OCI-M2 (cell line): ENCODE measurements at regions not wholly inside any gene's neighbourhood (a gene's known extent, or its start where the extent isn't known, plus 50 kb on each side); places are given as distances from the start of the nearest gene placed in this dataset.
"Not testable (repeated sequence)": the region's sequence is repeated elsewhere in the genome, so short reads cannot be mapped to it uniquely, and the experiment has no call there.

Experiments
- DNase-seq: peaks from one replicate; lab custom pipeline; 2025; ENCODE audit not compliant: unreplicated experiment; lab: John Stamatoyannopoulos, UW

DNA sequence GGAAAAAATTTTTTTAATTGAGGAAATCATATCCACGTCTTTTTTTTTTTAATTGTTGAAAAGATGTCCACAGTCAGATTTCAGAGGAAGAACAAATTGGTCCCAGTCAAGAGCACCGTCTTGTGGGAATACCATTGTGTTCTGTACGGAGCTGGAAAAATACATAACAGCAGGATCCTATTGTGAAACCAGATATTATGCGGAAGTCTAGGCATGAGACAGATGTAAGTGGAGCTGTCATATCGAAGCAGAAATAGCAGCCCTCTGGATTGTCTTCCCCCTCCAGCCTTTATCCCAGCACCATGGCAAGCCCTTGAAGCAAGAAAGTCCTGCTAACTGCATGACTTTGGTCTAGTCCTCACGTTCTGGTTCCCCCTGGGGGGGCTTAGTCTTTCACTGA lies 391.6 kb upstream of the ASIC2 start:
- DNase-seq: no peak

GRCh38 chr17:33686171-33686570 lies 393.1 kb upstream of the ASIC2 start:
- no peak for DNase-seq

- no peak for DNase-seq
Observed at GRCh38 chr17:33687831-33688230, 394.7 kb upstream of the ASIC2 start.

DNA sequence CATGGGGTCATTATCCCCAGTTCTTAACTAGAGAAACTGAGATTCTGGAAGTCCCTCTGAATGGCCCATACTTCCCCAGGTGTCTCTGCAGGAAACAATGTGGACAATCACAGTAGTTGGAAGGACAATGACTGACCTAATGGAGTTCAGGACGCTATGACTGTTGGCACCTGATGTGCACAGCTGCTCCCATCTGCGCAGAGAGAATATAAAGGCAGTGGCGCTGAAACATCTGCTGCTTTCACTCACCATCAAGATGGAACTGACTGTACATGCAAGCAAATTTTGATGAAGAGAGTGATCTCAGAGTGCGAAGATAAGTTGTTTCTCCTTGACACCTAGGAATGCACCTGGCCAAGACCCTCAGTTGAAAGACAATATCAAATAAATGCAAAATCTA lies 395.7 kb upstream of the ASIC2 start:
- DNase-seq: no peak

- DNase-seq: no peak
Observed at GRCh38 chr17:33689725-33690124, 396.6 kb upstream of the ASIC2 start.

DNA sequence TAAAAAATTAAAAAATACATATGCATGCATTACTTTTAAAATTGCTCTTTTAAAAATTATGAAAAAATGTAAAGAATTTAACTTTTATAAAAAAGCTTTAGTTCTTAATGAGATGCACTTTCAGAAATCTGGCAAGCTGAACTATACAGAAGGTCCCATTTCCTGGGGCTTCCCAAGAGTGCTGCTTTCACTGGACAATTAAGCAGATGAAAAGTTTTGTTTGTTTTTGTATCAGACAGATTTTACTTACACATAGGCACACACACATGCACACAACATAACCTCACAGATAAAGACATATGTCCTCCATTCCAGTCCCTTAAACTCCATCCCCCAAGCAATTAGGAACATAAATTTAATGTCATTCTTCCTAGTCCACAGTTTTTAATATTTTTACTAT lies 402.3 kb upstream of the ASIC2 start:
- DNase-seq: no peak

GRCh38 chr17:33696102-33696501 lies 403.0 kb upstream of the ASIC2 start:
- DNase-seq: no peak

DNA sequence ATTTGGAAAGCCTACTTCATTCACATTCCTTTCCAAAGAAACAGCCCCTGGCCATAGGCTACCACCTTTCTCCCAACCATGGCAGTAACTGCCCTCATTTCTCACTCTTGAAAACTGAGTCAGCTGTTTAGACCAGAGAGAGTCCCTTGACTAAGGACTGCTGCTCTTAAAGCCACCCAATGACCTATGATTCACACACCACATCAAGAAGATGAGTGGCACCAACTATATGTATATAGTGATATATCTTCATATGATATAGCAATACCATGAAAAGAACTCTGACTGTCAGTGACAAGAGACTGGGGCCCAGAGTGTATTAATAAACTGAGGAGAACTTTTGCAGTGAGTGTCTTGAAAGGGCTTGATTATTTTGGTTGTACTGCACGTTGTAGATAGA lies 404.5 kb upstream of the ASIC2 start:
- no peak for DNase-seq

DNA sequence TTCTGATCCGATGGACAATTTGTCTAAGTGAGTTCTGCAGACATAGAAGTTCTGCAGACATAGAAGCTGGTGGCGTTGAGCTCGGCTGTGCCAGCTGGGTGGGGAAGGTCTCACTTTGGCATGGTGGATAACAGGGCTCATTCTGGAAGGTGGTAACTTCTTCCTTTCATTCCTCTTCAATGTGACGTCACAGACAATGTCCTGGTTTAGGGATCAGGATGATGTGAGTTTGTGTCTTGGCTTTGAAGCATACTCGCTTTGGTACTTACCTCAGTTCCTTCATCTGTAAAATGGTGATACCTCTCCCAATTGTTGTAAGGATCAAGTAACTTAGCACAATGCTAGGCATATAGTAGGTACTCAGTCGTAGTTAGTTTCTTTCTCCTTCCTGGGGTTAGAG lies 408.8 kb upstream of the ASIC2 start:
- DNase-seq: no peak

GRCh38 chr17:33704856-33705255 lies 411.8 kb upstream of the ASIC2 start:
- DNase-seq: no peak

DNA sequence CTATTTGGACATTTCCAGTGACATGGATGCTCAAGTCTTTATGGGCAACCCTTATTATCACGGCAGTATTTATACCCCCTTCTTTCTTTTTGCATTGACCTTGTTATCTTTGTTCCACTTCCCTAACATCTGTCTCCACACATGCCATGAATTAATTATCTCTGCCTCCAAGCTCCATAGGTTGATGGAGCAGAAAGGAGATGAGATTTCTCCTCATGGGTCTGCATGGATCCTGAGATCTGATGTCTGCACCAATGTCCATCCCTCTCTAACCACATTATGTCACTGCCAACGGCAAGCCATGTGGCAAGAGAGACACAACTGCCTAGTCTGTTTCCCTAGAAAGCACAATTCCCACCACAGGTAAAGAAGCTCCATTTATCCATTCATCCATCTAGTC lies 416.8 kb upstream of the ASIC2 start:
- no peak for DNase-seq

DNA sequence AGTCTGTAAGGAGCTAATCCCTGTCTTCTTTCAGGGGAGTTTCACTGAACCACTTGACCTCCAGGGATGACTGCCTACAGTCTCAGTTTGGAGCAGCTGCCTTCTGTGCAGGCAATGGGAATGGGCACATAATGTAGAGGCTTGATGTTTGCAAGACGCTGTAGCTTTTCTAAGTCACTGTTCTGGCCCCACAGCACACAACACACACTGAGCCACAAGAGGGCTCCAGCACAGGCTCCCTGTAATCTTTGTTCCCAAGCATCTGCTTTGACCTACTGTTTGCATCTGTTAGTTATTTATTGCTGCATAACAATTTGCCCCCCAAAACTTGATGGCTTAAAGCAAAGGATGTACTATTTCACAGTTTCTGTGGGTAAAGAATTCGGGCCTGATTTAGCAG lies 419.0 kb upstream of the ASIC2 start:
- DNase-seq: no peak

DNA sequence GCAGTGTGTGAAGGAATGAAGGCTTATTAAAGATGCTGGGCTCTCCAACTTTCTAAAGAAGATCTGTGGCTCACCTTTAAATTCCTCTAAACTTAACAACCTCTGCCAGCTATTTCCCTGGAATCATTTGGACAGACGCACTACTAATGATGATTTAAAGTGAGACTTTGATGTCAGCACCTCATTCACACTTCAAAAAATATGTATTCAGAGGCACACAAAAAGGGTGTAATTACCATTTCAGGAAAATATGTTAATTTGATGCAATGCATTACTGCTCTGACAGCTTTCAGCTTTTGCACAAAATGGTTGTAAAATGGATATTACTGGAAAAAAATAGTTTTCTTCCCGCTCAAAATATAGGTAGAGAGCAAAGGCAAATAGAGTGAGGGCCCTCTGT lies 423.9 kb upstream of the ASIC2 start:
- no peak for DNase-seq

DNA sequence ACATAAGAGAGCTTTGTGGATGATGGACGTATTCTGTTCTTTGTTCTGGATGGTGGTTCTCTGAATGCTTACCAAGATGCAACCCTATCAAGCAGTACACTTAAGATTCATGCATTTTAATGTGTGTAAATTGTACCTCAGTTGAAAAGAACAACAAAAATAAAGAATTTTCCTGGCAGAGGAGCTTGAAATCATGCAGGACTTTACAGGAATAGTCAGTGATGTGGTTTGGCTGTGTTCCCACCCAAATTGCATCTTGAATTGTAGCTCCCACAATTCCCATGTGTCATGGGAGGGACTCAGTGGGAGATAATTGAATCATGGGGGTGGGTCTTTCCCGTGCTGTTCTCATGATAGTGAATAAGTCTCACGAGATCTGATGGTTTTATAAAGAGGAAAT lies 430.6 kb upstream of the ASIC2 start:
- DNase-seq: not testable (repeated sequence)

DNA sequence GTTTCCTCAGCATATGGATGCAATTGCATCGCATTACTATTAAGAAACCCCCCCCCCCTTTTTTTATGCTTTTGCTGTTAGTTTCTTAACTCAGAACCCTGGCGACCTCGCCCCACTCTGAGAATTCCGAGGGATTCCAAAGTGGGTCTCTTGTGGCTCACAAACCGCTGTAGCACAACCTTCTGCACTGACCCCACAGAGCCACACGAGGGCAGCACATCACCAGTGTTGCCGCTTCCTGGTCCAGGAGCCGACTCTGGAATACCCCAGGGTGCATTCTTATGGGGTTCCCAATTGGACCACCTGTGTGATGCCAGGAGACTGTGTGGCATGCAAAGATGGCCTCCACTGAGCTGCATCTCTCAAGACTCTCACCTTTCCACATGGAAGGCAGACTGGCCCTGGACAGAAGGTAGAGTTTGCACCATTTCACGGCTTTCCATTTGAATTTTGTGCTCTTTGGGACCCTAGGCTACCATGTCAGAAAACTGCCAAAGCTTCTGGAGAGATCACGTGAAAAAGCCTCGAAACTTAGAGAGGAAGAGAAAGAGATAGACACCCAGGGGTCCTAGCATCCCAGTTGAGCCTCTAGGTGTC lies 432.7 kb upstream of the ASIC2 start:
- DNase-seq: no peak

DNA sequence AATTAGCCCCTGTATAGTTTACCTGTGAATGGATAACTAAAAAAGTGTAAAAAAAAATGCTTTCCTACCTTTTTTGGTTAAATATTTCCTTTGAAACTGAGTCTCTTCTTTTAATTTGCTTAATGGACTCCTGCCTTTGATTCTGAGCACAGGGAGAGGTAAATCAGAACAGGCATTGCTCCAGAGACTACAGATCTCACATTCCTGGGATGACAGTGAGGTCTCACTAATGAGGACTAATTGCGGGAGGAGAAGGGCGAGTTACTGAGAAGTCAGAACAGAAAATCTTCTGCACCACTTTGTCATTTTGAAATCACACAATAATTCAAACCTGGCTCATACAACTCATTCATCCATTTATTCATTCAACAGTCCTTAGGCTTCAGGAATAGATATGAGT lies 437.0 kb upstream of the ASIC2 start:
- DNase-seq: no peak

GRCh38 chr17:33732116-33732515 lies 439.0 kb upstream of the ASIC2 start:
- no peak for DNase-seq

- DNase-seq: no peak
Observed at GRCh38 chr17:33739714-33740113, 446.6 kb upstream of the ASIC2 start.

DNA sequence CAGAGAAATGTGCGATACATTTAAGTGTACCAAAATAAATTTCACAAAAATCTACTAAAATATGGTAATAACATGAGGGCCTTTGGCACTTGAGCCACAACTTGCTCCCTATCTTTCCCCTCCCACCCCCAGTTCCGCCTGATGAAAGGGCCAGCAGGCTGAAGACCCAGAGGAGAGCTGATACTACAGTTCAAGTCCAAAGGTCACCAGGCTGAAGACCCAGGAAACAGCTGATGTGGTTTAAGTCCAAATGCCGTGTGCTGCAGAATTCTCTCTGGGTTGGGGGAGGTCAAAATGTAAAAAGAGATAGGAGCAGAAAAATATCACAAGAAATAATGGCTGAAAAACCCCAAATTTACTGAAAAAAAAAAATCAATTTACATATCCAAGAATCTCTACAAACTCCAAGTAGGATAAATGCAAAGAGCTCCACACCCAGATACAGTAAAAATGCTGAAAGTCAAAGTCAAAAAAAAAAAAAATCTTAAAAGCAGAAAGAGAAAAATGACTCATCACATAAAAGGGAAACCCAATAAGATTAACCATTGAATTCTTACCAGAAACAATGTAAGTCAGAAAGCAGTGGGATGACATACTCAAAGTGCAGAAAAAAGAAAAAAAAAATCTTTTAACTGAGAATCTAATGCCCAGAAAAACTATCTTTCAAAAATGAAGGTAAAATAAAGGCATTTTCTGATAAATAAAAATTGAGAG lies 452.1 kb upstream of the ASIC2 start:
- DNase-seq: no peak

DNA sequence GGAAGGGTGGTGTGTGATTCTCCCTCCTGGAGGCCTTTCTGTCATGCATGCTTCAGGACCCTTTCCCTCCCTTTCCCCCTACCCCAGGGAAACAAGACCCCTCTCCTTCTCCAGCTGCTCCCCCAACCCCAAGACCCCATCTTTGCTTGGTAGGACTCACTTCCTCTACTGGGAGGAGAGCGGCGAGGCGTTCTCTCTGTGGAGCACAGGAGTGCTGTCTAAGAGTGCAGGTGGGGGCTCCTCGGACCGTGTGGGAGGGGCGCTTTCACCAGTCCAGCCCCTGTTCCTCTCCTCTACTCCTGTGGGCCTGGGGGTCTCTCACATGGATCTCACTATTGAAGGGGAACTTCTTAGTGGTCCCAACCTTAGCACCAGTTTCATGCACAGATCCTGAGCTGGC lies 456.1 kb upstream of the ASIC2 start:
- no peak for DNase-seq

- no peak for DNase-seq
Observed at GRCh38 chr17:33750943-33751701, 458.0 kb upstream of the ASIC2 start.

DNA sequence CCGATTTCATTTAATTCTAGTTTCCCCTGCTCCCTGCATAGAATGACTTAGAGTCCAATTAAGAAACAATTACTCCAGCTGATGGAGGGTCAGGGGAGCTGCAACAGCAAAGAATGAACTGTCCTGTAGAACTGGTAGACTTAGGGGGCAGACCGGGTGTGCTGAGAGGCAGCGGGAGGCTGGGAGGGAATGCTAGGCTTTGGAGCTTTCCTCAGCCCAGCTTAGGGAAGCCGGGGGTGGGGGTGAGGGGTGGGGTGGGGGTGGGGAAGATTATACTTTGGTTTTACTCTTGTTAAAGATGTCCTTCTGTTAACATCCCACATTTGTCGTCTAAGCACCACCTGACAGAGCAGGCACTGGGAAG lies 458.6 kb upstream of the ASIC2 start:
- no peak for DNase-seq
